ENCODE measurements at regions not wholly inside any gene's neighbourhood (a gene's known extent, or its start where the extent isn't known, plus 50 kb on each side); places are given as distances from the start of the nearest gene placed in this dataset.

DNA sequence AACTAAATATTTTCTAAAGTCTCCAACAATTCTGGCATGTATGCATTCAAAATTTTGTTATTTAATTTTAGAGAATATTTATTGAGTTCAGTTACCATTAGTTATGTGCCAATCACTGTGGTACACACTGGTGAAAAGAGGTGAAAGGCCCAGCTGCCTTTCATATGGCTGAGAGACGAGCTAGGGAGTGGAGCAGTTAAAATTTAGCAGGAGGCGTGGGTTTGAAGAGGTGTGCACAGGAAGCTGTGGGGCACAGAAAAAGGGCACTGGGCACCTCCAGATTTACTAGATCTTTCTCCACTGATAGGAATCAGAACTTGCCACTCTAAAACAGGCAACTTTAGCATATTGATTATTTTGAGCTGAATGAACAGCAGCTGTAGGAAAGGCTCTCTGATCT, 347.1 kb downstream of the CD83 start:
- TF ChIP-seq POLR2A (IDR thresholded peaks at IDR 0.05; ENCODE audit: low read length) (no peak), GATA1 (IDR thresholded peaks at IDR 0.05; ENCODE audit: low read depth, low read length) (no peak)

Data from erythroblast (primary cell).